Right atrium auricular region (tissue), 2 donors: ENCODE measurements at regions not wholly inside any gene's neighbourhood (a gene's known extent, or its start where the extent isn't known, plus 50 kb on each side); places are given as distances from the start of the nearest gene placed in this dataset.

Experiments
- DNase-seq: peaks from one replicate; pipeline ENCODE4 v3.0.0-alpha.2; 2019; ENCODE audit warnings: low spot score
- H3K27ac ChIP-seq, 2 donors: fragments of 200-600 bp; sonication (generic); 1 replicate in 1 of 2; 2 replicates in 1 of 2; pipeline ENCODE4 v1.5.1; 2016 to 2019
- H3K27me3 ChIP-seq, 2 donors: fragments of 200-600 bp; sonication (generic); one replicate each; pipeline versions ENCODE4 v1.5.1 to v1.6.0; 2017 to 2019
- H3K36me3 ChIP-seq: fragments of 200-600 bp; sonication (generic); one replicate; pipeline ENCODE4 v1.5.1; 2016
- H3K4me1 ChIP-seq, 2 donors: fragments of 200-600 bp; sonication (generic); one replicate each; pipeline versions ENCODE4 v1.5.1 to v1.6.0; 2017 to 2019
- H3K4me3 ChIP-seq, 2 donors: fragments of 200-600 bp; sonication (generic); 1 replicate in 1 of 2; 2 replicates in 1 of 2; pipeline ENCODE4 v1.5.1; 2017 to 2019; ENCODE audit warnings: mild to moderate bottlenecking in 1 of 2, moderate library complexity in 1 of 2
- H3K9me3 ChIP-seq, 2 donors: fragments of 200-600 bp; sonication (generic); one replicate each; pipeline ENCODE4 v1.5.1; 2019
- CTCF ChIP-seq, 2 donors: fragments of 200-600 bp; sonication (generic); IDR thresholded peaks; one replicate each; pipeline ENCODE4 v1.5.1; 2019; ENCODE audit warnings: antibody characterized with exemption in 2 of 2

- H3K27ac ChIP-seq = no peak overlapping the region
- H3K9me3 ChIP-seq = peaks cover 6 to 18% of the 10 kb centered on the region in 2 donors
- no peak for DNase-seq
- no peaks in the 10 kb centered on the region for H3K36me3 ChIP-seq
- no peaks in the 10 kb centered on the region for H3K27me3 ChIP-seq
- H3K4me3 ChIP-seq = no peak overlapping the region
- H3K4me1 ChIP-seq = no peaks in the 10 kb centered on the region
- no peak for TF ChIP-seq CTCF (IDR thresholded peaks at IDR 0.05)
Measured at GRCh38 chr2:9060819-9061218, 57.3 kb upstream of the MBOAT2 start.

GRCh38 chr2:9057939-9058761 is 54.7 kb upstream of the MBOAT2 start:
- H3K4me1 ChIP-seq = no peaks in the 10 kb centered on the region
- TF ChIP-seq CTCF (IDR thresholded peaks at IDR 0.05) = no peak
- no peak for DNase-seq
- no peaks in the 10 kb centered on the region for H3K9me3 ChIP-seq
- no peaks in the 10 kb centered on the region for H3K36me3 ChIP-seq
- no peak overlapping the region for H3K27ac ChIP-seq
- no peak overlapping the region for H3K4me3 ChIP-seq
- no peaks in the 10 kb centered on the region for H3K27me3 ChIP-seq

- DNase-seq = no peak
- Histone ChIP-seq H3K4me3 (no peak overlapping the region), H3K27ac (no peak overlapping the region), H3K9me3 (no peaks in the 10 kb centered on the region), H3K27me3 (no peaks in the 10 kb centered on the region), H3K36me3 (no peaks in the 10 kb centered on the region), H3K4me1 (no peaks in the 10 kb centered on the region)
- TF ChIP-seq CTCF (IDR thresholded peaks at IDR 0.05) = no peak
Measured at GRCh38 chr2:9055471-9055870, 52.0 kb upstream of the MBOAT2 start.

GRCh38 chr2:9053534-9053931 is 50.0 kb upstream of the MBOAT2 start:
- no peaks in the 10 kb centered on the region for H3K4me1 ChIP-seq
- H3K27me3 ChIP-seq = no peaks in the 10 kb centered on the region
- H3K4me3 ChIP-seq = no peak overlapping the region
- TF ChIP-seq CTCF (IDR thresholded peaks at IDR 0.05) = no peak
- no peaks in the 10 kb centered on the region for H3K9me3 ChIP-seq
- H3K27ac ChIP-seq = no peak overlapping the region
- H3K36me3 ChIP-seq = no peaks in the 10 kb centered on the region
- no peak for DNase-seq
